Superior temporal gyrus (tissue), 1 donor: ENCODE measurements at regions not wholly inside any gene's neighbourhood (a gene's known extent, or its start where the extent isn't known, plus 50 kb on each side); places are given as distances from the start of the nearest gene placed in this dataset.

Source experiments
- DNase-seq: peaks from one replicate; pipeline ENCODE4 v3.0.0-alpha.2; 2016; ENCODE audit errors: extremely low spot score

DNA sequence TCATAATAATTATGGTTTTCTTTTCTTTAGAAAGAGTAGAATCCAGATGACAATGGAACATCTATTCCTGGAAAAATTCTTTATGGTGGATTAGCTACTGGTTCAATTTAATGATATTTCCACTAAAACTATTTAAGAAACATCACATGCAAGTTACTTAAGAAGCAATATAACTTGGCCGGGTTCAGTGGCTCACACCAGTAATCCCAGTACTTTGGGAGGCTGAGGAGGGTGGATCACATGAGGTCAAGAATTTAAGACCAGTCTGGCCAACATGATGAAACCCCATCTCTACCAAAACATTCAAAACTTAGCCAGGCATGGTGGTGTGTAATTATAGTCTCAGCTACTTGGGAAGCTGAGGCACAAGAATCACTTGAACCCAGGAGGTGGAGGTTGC, 65.9 kb upstream of the SMLR1 start:
- no peak for DNase-seq

DNA sequence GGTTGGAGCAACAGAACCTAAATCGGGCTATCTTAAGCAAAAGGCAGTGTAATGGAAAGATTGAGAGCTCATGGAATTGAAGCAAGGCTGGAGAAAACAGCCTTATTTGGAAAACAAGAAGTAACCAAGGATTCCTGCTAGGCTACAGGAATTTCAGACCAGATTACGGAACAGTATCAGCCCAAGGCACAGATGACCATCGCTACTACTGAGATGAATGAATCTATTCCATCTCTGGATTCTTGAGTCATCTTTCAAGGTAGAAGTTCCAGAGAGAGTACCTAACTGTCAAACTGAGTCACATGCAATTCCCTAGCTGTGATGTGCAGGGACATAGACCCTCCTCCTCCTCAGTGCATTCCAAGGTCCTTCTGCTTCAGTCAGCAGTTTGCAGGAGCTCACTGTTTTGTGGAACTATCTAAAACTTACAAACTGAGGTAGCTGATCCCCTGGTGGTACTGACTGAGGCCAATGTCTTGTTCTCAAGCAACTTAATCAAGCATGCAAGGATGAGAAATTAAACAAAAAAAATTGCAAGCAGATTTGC, 62.0 kb upstream of the SMLR1 start:
- DNase-seq, result no peak

DNA sequence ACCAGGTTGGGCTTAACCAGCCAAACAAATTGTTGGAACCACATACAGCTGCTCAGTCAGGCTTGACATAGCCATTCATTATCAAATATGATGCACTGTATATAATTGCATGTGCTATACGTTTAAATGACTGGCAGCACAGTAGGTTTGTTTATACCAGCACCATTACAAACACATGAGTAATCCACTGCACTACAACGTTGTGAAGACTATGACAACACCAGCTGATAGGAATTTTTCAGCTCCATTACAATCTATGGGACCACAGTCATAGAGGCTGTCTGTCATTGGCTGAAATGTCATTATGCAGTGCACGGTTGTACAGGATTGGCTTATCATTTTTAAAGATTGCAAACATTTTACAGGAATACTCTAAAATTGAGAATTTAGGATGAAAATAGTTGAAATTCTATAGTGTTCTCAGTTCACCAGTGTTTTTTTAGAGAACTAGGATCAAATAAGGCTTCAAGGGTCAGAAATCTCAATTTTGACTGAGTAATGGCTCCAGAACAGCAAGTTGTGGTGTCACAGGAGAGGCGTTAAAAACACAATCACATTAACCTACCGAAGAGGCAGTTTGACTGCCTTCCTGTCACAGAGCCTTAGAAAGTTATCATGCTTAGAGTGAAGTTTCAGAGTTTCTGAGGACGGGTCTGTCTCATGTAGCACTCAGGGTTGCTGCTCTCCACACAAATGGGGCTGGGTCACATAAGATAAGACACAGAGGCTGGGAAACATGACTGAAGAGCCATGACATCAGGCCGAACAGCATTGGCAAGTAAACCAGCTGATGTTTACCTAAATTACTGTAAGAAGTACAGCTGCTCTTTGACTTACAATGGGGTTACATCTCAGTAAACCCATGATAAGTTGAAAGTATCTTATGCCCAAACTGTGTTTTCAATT, 60.7 kb upstream of the SMLR1 start:
- DNase-seq, result no peak

DNA sequence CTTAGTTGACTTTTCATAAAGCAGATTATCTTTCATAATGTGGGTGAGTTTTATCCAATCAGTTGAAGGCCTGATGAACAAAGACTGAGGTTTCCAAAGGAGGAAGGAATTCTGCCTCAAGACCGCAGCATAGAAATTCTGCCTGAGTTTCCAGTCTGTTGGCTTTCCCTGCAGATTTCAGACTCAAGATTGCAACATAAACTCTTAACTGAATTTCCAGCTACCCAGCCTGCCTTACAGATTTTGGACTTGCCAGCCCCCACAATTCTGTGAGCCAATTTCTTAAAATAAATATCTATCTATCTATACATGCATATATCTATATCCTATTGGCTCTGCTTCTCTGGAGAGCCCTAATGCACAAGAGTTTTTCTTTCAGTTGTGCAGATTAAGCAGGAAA, 57.3 kb upstream of the SMLR1 start:
- no peak for DNase-seq

DNA sequence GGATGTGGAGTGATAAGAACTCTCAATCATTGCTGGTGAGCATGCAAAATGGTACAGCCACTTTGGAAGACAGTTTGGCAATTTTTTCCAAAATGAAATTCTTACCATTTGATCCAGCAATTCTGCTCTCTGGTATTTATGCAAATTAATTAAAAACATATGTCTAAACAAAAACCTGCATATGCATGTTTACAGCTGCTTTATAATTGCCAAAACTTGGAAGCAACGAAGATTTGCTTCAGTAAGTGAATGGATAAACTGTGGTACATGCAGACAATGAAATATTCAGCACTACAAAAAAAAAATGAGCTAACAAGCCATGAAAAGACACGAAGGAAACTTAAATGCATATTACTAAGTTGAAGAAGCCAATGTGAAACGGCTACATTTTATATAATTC, 55.5 kb upstream of the SMLR1 start:
- DNase-seq, result no peak

DNA sequence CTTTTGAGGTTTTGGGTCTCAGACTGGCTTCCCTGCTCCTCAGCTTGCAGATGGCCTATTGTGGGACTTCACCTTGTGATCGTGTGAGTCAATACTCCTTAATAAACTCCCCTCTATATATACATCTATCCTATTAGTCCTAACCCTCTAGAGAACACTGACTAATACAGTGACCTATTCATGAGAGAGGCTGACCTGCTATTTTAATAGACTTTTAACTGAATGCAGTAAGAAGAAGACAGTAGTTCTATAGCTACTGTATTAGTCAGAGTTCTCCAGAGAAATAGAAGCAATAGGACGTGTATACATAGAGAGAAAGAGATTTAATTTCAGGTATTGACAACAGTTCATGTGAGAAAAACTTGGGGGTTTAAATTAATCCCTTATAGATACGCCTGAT, 53.3 kb upstream of the SMLR1 start:
- no peak for DNase-seq

GRCh38 chr6:130775411-130776012, 51.7 kb upstream of the SMLR1 start:
- DNase-seq, result no peak

DNA sequence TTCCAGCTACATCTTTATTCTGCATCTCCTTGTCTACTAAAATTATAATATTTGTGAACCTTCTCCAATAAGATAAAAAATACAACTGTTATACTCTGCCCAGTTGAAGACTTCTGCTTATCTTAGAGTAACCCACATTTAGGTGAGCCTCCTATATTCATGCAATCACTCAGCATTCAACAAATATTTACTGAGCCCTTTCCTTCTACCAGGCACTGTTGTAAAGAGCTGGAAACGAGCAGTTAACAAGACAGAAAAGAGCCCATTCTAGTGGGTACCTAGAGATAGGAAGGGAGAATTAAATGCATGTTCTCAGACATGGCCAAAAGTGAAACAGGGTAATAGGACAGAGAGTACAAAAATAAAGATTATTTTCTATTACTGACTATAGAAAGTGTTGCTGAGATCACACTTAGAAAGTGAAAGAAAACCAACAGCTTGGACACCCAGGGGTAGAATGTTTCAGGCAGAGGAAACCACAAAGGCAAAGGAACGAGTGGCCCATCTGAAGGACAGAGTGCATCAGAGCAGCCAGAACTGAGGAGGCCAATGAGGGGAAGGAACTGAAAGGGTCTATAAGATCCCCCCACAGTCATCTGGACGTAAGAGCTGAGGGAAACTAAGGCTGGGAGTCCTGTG, 50.8 kb upstream of the SMLR1 start:
- DNase-seq, result no peak
